HG03095 (cell line): ENCODE measurements at regions not wholly inside any gene's neighbourhood (a gene's known extent, or its start where the extent isn't known, plus 50 kb on each side); places are given as distances from the start of the nearest gene placed in this dataset.
"Not testable (repeated sequence)": the region's sequence is repeated elsewhere in the genome, so short reads cannot be mapped to it uniquely, and the experiment has no call there.

ENCODE experiments used
- ATAC-seq: cut with Tn5 transposase; IDR thresholded peaks from one replicate; pipeline ENCODE4 v1.9.1; 2021; ENCODE audit warnings: moderate library complexity; ENCODE audit not compliant: unreplicated experiment

DNA sequence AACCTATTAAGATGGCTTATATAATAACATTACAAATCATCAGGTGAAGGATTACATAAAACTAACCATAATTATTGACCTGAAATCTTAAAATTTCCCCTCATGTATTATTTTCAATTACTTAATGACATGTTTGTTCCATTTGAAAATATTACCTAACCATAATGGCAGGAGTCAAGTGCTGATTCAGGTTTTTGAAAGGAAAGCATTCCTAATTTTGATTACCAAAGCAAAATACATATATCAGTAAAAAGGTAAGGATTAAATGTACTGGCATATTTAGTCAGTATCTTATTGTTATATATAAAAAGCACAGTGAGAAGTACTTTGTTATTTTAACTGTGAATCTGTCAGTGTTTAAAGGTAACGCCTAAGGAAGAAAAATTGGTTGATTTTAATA lies 960.0 kb upstream of the CNTN5 start:
- ATAC-seq = no peak

DNA sequence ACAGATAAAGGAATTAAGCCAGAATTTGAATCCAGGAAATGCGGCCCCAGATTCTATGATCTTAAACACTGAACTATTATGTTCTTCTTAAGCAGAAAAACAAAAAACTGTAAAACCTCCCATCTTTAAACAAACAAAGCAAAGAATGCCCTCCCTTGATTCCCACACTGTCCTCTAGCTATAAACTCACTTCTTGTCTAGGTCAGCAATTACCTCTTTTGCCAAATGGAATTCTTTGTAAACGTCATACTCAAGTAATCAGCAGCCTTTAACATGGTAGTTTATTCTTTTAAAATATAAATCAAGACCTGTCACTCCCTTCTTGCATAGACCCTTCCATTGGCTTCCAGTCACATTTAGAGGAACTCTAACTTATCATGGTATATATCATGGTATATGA lies 958.9 kb upstream of the CNTN5 start:
- ATAC-seq = no peak

DNA sequence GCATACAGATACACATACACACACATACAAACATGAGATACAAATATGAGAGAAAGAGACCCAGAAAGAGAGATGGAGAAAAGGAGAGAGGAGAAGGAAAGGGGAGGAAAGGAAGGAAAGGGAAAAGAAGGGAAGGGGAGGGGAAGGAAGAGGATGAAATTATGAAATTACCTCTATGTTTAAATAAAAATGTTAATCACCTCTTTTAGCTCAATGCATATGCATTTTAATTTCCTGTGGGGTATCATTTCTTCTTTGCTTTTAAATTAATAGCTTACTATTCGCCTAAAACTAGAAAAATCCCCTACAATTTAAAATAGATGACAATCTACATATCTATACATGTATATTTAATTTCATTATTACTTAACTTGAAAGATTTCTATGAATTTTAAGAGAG lies 958.0 kb upstream of the CNTN5 start:
- no peak for ATAC-seq

GRCh38 chr11:98068251-98068650 lies 952.5 kb upstream of the CNTN5 start:
- ATAC-seq = no peak

GRCh38 chr11:98069147-98069546 lies 951.6 kb upstream of the CNTN5 start:
- ATAC-seq = not testable (repeated sequence)

DNA sequence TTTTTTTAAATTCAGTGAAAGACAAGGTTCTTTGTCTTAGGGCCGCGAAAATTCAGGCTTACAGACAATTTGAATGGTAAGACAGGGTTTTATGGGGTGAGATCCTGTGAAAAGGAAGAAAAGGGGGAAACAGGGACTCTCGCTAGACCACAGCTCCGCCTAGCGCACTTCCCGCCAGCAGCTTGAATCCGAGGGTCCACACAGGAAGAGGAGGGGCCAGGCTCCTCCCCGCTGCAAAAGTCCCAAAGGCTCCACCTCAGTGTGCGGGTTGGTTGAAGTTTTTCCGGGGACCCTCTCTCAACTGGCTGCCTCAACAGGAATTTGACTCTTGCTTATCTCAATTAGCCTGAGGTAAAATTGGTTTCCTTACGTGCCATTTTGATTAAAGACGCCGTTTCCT lies 950.9 kb upstream of the CNTN5 start:
- no peak for ATAC-seq

DNA sequence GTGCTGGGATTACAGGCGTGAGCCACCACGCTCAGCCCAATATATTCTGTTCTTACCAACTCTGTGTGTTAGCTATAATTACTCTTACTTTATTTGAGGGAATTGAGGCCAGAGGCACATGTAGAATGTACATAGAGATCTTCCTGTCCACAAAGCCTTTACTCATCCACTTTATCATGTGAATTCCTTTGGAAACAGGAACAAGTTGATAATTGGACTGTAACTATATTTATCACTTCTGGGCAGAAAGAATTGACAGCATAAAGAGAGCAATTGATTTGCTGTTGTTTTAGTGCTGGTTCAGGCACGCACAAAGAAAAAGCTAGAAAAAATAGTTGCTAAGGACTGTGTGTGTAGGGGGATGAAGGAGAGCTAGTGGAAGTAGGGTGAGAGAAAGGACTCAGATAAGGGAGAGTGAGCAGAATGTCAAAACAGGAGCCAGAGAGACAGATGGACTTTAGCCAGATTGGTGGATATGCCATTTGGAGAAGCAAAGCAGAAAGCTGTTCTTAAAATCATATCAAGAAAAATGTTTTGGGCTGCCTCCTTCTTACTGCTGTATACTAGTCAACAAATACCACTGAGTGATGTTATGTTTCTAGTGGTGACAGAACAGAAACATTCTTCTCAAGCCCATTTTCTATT lies 929.8 kb upstream of the CNTN5 start:
- no peak for ATAC-seq

GRCh38 chr11:98099371-98099770 lies 921.4 kb upstream of the CNTN5 start:
- no peak for ATAC-seq

DNA sequence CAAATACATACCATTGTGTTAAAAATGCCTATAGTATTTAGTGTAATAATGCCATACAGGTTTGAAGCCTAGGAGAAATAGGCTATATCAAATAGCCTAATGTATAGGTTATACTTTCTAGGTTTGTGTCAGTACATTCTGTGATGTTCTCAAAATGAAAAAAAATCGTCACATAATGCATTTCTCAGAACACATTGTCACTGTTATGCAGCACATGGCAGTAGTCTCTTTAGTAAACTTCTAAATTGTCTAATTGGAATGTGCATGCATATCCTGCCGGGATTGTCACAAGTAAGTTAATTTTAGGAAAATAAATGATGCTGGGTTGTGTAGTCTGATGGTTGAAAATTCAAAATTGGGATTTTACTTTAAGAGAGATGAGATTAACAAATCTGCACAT lies 920.1 kb upstream of the CNTN5 start:
- ATAC-seq = no peak

DNA sequence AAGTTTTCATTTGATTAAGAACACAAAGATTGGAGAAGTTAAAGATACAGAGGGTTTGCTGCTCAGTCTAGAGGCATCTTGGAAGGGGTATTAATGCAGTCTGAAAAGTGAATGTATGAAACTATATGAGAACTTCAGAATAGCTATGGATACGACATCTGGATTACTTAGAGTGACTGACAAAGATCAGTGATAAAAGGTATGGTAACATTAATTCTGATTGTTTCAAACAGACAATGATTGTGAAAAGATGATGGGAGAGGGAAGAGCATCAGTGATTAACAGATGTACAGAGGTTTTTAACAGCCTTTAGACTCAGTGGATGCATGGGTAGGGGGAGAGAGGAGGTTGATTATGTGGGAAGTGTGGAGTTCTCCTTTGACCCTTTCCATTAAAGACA lies 919.4 kb upstream of the CNTN5 start:
- no peak for ATAC-seq

- ATAC-seq = no peak
Observed at GRCh38 chr11:98104249-98104648, 916.5 kb upstream of the CNTN5 start.

DNA sequence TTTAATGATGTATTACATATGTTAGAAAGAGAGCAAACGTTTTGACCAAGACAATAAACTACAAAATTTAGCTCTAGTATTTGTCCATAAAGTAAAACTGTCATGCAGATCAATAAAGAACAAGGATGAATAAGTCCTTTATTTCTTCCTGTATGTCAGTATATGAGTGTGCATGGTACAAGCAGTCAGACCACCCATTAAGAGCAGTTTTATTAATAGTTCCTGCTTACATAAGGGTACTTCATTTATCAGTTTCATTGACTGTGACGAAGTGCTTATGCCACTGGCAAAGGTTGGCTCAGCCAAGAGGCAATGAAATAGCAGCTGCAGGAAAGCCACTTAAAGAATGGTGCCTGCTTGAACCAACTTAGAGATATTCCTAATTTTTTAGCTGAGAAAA lies 913.0 kb upstream of the CNTN5 start:
- ATAC-seq = no peak

- no peak for ATAC-seq
Observed at GRCh38 chr11:98110030-98110429, 910.7 kb upstream of the CNTN5 start.

- no peak for ATAC-seq
Observed at GRCh38 chr11:98115873-98116272, 904.9 kb upstream of the CNTN5 start.

DNA sequence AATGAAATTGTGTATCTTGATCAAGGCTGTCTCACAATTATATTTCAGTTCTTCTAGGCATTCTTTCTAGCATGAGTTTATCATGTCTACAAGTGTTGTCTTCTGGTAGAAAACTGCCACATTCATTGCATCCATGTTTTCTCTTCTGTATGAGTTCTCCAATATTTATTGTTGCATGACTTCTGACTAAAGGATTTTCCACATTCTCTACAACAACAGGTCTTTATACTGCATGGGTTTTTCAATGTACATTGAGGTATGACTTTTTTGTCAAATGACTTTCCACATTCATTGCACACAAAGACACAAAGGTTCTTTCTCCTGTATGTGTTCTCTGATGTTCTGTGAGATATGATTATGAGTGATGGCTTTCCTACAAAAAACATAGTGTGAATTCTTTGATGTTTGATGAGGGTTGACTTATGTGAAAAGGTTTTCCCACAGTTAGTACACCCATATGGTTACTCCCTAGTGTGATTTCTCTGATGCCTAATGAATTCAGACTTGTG lies 890.6 kb upstream of the CNTN5 start:
- no peak for ATAC-seq

DNA sequence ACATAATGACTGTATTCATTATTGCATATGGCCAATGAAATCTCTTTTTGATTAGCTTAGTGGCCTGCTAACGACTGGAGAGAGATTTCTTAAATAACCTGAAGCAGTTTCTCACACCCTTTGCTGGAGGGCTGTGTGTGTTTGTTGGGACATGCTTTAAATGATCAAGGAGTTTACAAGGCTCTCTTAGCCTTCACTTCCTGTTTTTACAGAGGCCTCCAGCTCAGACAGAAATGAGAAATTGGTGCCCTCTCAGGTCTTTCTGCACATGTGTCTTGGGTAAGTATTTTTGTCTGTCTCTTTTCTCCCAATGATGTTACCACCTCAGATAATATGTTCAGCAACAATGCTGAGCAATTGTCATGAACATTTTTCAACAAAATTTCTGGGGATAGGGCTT lies 884.4 kb upstream of the CNTN5 start:
- ATAC-seq = no peak

DNA sequence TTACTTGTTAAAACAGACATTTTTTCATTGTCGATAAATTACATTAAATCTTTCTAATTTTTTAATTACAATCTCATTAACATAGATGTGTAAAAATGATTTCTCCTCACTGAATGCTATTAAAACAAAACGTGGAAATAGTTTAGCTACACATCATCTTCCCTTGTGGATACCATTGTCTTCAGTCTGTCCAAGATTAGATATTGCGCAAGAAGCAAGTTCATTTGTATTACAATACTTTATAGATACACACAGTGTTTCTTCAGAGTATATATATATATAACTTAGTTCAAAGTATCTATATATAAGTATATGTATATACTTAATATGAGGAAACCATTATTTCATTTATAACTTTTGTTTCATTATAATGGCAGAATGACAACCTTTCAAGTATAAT lies 883.3 kb upstream of the CNTN5 start:
- ATAC-seq = no peak

GRCh38 chr11:98143661-98144060 lies 877.1 kb upstream of the CNTN5 start:
- no peak for ATAC-seq

DNA sequence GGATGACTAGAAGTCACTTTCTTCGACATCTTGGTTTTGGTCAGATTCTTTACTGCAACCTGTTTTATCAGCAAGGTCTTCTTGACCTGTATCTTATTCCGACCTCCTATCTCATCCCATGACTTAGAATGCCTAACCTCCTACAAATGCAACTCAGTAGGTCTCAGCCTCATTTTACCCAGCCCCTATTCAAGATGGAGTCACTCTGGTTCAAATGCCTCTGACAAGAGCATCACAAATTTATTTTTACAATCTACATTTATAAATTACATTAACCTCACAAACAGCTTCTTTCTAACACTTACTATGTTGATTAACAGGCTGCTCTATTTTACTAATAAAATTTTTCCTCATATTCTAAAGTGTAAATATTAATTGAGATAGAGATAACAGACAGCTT lies 867.0 kb upstream of the CNTN5 start:
- no peak for ATAC-seq

- ATAC-seq = no peak
Observed at GRCh38 chr11:98155696-98156095, 865.1 kb upstream of the CNTN5 start.

GRCh38 chr11:98177925-98178324 lies 842.8 kb upstream of the CNTN5 start:
- ATAC-seq = no peak

- no peak for ATAC-seq
Observed at GRCh38 chr11:98180511-98180910, 840.2 kb upstream of the CNTN5 start.

GRCh38 chr11:98180921-98181320 lies 839.8 kb upstream of the CNTN5 start:
- no peak for ATAC-seq
